Hepatocyte (in vitro differentiated cells): ENCODE measurements at regions not wholly inside any gene's neighbourhood (a gene's known extent, or its start where the extent isn't known, plus 50 kb on each side); places are given as distances from the start of the nearest gene placed in this dataset.

Experiments used
- CTCF ChIP-seq: fragments of 200-600 bp; sonication (generic); IDR thresholded peaks from 2 replicates; pipeline ENCODE4 v1.5.1; 2016; ENCODE audit warnings: antibody characterized with exemption, mild to moderate bottlenecking; ENCODE audit not compliant: poor library complexity
- EZH2 ChIP-seq: fragments of 200-600 bp; sonication (generic); IDR thresholded peaks from 2 replicates; pipeline ENCODE4 v1.6.1; 2016; ENCODE audit warnings: antibody characterized with exemption, mild to moderate bottlenecking, borderline replicate concordance

- TF ChIP-seq EZH2: no peak
- no peak for TF ChIP-seq CTCF
Observed at GRCh38 chrX:82070948-82071347, 869.0 kb downstream of the SH3BGRL start.
